ENCODE measurements at regions not wholly inside any gene's neighbourhood (a gene's known extent, or its start where the extent isn't known, plus 50 kb on each side); places are given as distances from the start of the nearest gene placed in this dataset.

GRCh38 chr21:29466532-29466931, 167.8 kb downstream of the BACH1 start:
- no peak overlapping the region for H3K4ac ChIP-seq (replicated peaks; ENCODE audit: insufficient read length, low read depth, low read length)
- H2BK20ac ChIP-seq (ENCODE audit: low read length), result no peak overlapping the region
- no peak overlapping the region for H4K8ac ChIP-seq (ENCODE audit: extremely low read depth, insufficient read depth, low read length)
- no peak overlapping the region for H2BK5ac ChIP-seq (ENCODE audit: low read depth, low read length)
- H2AK5ac ChIP-seq (ENCODE audit: low read depth, low read length), result no peak overlapping the region
- H3K9me3 ChIP-seq (ENCODE audit: insufficient read depth in 2 of 2, low read depth in 1 of 2, low read length in 1 of 2), result no peaks in the 10 kb centered on the region
- H3K4me2 ChIP-seq (ENCODE audit: insufficient read depth in 1 of 2, low read depth in 2 of 2, low read length in 2 of 2), result no peak overlapping the region
- H2BK120ac ChIP-seq (replicated peaks; ENCODE audit: low read depth, low read length), result no peak overlapping the region
- no peak overlapping the region for H3K23ac ChIP-seq (ENCODE audit: insufficient read length)
- H3K27me3 ChIP-seq (replicated peaks in 1 of 4; ENCODE audit: control insufficient read depth in 3 of 4, extremely low read depth in 1 of 4, insufficient read depth in 3 of 4, low read length in 3 of 4), result no peaks in the 10 kb centered on the region
- no peaks in the 10 kb centered on the region for H3K36me3 ChIP-seq (ENCODE audit: control insufficient read depth in 2 of 4, insufficient read depth in 4 of 4, low read length in 3 of 4)
- H3K56ac ChIP-seq (replicated peaks; ENCODE audit: insufficient read length, low read depth, low read length), result no peak overlapping the region
- no peak for DNase-seq (ENCODE audit: low read depth in 1 of 2, low spot score in 2 of 2)
- no peak overlapping the region for H3K18ac ChIP-seq (ENCODE audit: extremely low read depth, low read length)
- H3K9ac ChIP-seq (replicated peaks in 1 of 4; ENCODE audit: extremely low read depth in 1 of 4, low read depth in 3 of 4, low read length in 3 of 4), result no peak overlapping the region
- CTCF ChIA-PET (ENCODE audit: partially characterized antibody), result interaction anchor here (2.5 kb wide), 1 partner anchor 9 kb away, joined by 11 read pairs; no protein-coding TSS in a partner anchor
- FAIRE-seq, result no peak
- H4K20me1 ChIP-seq (replicated peaks in 1 of 2; ENCODE audit: control insufficient read depth in 1 of 2, insufficient read depth in 2 of 2, low read length in 2 of 2), result no peaks in the 10 kb centered on the region
- no peak overlapping the region for H4K91ac ChIP-seq (replicated peaks; ENCODE audit: insufficient read length, low read length)
- H3K79me1 ChIP-seq (ENCODE audit: low read depth, low read length), result no peaks in the 10 kb centered on the region
- H3K4me3 ChIP-seq (ENCODE audit: extremely low read depth in 1 of 4, insufficient read depth in 2 of 4, low read depth in 3 of 4, low read length in 4 of 4), result no peak overlapping the region
- TF ChIP-seq HDAC6 (IDR thresholded peaks at IDR 0.05; ENCODE audit: low read depth, low read length), result no peak
- TF ChIP-seq TAF1 (IDR thresholded peaks at IDR 0.05; ENCODE audit: low read depth, low read length), result no peak
- no peak for TF ChIP-seq RFX5 (IDR thresholded peaks at IDR 0.05; ENCODE audit: borderline replicate concordance, low read depth, low read length)
- no peak for TF ChIP-seq CTBP2 (IDR thresholded peaks at IDR 0.05; ENCODE audit: borderline replicate concordance, insufficient read depth, insufficient read length, low read length)
- TF ChIP-seq HDAC2 (IDR thresholded peaks at IDR 0.05; ENCODE audit: borderline replicate concordance in 1 of 2, low read depth in 2 of 2, low read length in 2 of 2), result no peak
- no peak overlapping the region for H4K5ac ChIP-seq (ENCODE audit: insufficient read length, low read depth, low read length)
- H2BK12ac ChIP-seq (ENCODE audit: low read depth, low read length), result no peak overlapping the region
- no peak overlapping the region for H2BK15ac ChIP-seq (ENCODE audit: low read length)
- H3K4me1 ChIP-seq (replicated peaks in 1 of 4; ENCODE audit: control insufficient read depth in 3 of 4, insufficient read depth in 4 of 4, low read length in 3 of 4), result no peaks in the 10 kb centered on the region
- no peak overlapping the region for H3K14ac ChIP-seq (ENCODE audit: insufficient read length)
- H3K23me2 ChIP-seq (ENCODE audit: low read depth, low read length), result no peaks in the 10 kb centered on the region
- POLR2A ChIA-PET (ENCODE audit: partially characterized antibody), result no interaction called here
- no peaks in the 10 kb centered on the region for H3K79me2 ChIP-seq (ENCODE audit: control insufficient read depth in 1 of 2, insufficient read depth in 2 of 2, low read length in 2 of 2)
- no peak overlapping the region for H2AFZ ChIP-seq (ENCODE audit: low read length)
- WGBS, 2 experiments (ENCODE audit: extremely low coverage in 1 of 2, insufficient coverage in 1 of 2, insufficient read length in 1 of 2, insufficient replicate concordance in 2 of 2, low coverage in 1 of 2, low lambda C conversion rate in 2 of 2, missing lambda C conversion rate in 1 of 2), result 96% methylated on average over 2 of the region's 2 CpGs; no CpG with 5 or more reads in 1 of the 2 experiments
- H3K27ac ChIP-seq (ENCODE audit: low read depth, low read length), result no peak overlapping the region

All from H1 (cell line).